BLaER1 (cell line): ENCODE measurements at regions not wholly inside any gene's neighbourhood (a gene's known extent, or its start where the extent isn't known, plus 50 kb on each side); places are given as distances from the start of the nearest gene placed in this dataset.

ENCODE experiments used
- H3K27ac ChIP-seq: shearing (Covaris generic); formaldehyde crosslinking; 2 replicates; pipeline ENCODE4 v1.8.1; 2022
- H3K27me3 ChIP-seq: shearing (Covaris generic); formaldehyde crosslinking; 2 replicates; pipeline ENCODE4 v1.8.1; 2022
- H3K36me3 ChIP-seq: shearing (Covaris generic); formaldehyde crosslinking; 2 replicates; pipeline ENCODE4 v1.8.1; 2022
- H3K4me1 ChIP-seq: shearing (Covaris generic); formaldehyde crosslinking; 2 replicates; pipeline ENCODE4 v1.8.1; 2022
- H3K4me2 ChIP-seq: shearing (Covaris generic); formaldehyde crosslinking; 2 replicates; pipeline ENCODE4 v1.8.1; 2022
- H3K4me3 ChIP-seq: shearing (Covaris generic); formaldehyde crosslinking; 2 replicates; pipeline ENCODE4 v1.8.1; 2022
- H3K9ac ChIP-seq: shearing (Covaris generic); formaldehyde crosslinking; 2 replicates; pipeline ENCODE4 v1.8.1; 2022
- H3K9me3 ChIP-seq: shearing (Covaris generic); formaldehyde crosslinking; 2 replicates; pipeline ENCODE4 v1.8.1; 2022
- H4K20me1 ChIP-seq: shearing (Covaris generic); formaldehyde crosslinking; 2 replicates; pipeline ENCODE4 v1.8.1; 2022
- Cebpa-rat ChIP-seq: shearing (Covaris generic); IDR thresholded peaks from 2 replicates; pipeline ENCODE4 v1.8.1; 2022

DNA sequence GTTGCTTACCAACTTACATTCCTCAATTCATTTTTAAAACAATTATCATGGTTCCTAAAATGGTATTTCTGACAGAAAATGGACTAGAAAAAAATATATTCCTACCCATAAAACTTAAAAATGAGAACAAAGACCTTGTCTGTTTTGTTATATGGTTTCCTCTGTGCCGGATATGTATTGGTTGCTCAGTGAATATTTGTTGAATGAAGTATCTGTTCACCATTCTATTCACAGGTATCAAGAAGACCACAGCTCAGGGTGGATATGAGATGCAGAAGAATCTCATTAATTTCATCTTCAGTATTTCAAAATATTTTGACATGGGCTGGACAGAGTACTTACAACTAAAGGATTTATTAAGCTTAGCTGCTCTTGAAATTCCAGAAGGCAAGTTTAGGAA is 58.1 kb downstream of the TUSC7 start:
- Histone ChIP-seq H3K4me3 (no peak overlapping the region), H3K4me1 (no peaks in the 10 kb centered on the region), H3K4me2 (no peak overlapping the region), H4K20me1 (no peaks in the 10 kb centered on the region), H3K27me3 (no peaks in the 10 kb centered on the region), H3K36me3 (no peaks in the 10 kb centered on the region), H3K27ac (no peak overlapping the region), H3K9ac (no peak overlapping the region), H3K9me3 (no peaks in the 10 kb centered on the region)
- TF ChIP-seq Cebpa-rat = no peak

GRCh38 chr3:116770815-116771450 is 61.4 kb downstream of the TUSC7 start:
- no peaks in the 10 kb centered on the region for H3K36me3 ChIP-seq
- H3K27me3 ChIP-seq = no peaks in the 10 kb centered on the region
- H3K4me3 ChIP-seq = no peak overlapping the region
- H3K4me2 ChIP-seq = no peak overlapping the region
- no peak for TF ChIP-seq Cebpa-rat
- H3K9ac ChIP-seq = no peak overlapping the region
- H3K9me3 ChIP-seq = no peaks in the 10 kb centered on the region
- H3K27ac ChIP-seq = no peak overlapping the region
- no peaks in the 10 kb centered on the region for H4K20me1 ChIP-seq
- H3K4me1 ChIP-seq = no peaks in the 10 kb centered on the region

GRCh38 chr3:116776880-116777785 is 67.6 kb downstream of the TUSC7 start:
- TF ChIP-seq Cebpa-rat = no peak
- Histone ChIP-seq H4K20me1 (no peaks in the 10 kb centered on the region), H3K36me3 (no peaks in the 10 kb centered on the region), H3K9me3 (no peaks in the 10 kb centered on the region), H3K27ac (no peak overlapping the region), H3K4me1 (no peaks in the 10 kb centered on the region), H3K9ac (no peak overlapping the region), H3K4me2 (no peak overlapping the region), H3K4me3 (no peak overlapping the region), H3K27me3 (no peaks in the 10 kb centered on the region)

- Histone ChIP-seq H3K9ac (no peak overlapping the region), H3K36me3 (no peaks in the 10 kb centered on the region), H3K4me2 (no peak overlapping the region), H4K20me1 (no peaks in the 10 kb centered on the region), H3K9me3 (no peaks in the 10 kb centered on the region), H3K4me1 (no peaks in the 10 kb centered on the region), H3K27ac (no peak overlapping the region), H3K4me3 (no peak overlapping the region), H3K27me3 (no peaks in the 10 kb centered on the region)
- TF ChIP-seq Cebpa-rat = no peak
These were observed 75.6 kb downstream of the TUSC7 start for GRCh38 chr3:116785226-116785625.

DNA sequence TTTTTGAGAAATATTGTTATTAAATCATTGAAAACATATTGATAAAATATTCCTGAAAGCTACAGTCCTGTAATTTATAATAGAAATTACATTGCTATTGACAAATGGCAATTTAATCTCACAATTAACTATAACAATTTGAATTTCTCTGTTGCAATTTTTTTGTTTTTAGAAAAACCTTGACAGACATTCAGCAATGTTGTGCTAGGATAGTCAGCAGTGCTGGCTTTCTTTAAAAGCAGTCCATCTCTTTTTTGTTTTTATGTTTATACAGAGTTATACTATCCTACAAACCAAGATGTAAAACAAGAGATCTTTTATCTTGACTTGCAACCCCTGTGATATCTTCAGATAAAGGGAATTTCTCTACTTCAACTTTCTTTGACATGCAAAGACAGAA is 93.1 kb downstream of the TUSC7 start:
- Histone ChIP-seq H3K27ac (no peak overlapping the region), H3K9me3 (peaks cover 5% of the 10 kb centered on the region; the same call in 1 of the 2 replicates), H3K4me1 (no peaks in the 10 kb centered on the region), H3K4me3 (no peak overlapping the region), H3K36me3 (no peaks in the 10 kb centered on the region), H3K4me2 (no peak overlapping the region), H3K9ac (no peak overlapping the region), H4K20me1 (no peaks in the 10 kb centered on the region), H3K27me3 (no peaks in the 10 kb centered on the region)
- TF ChIP-seq Cebpa-rat = no peak

DNA sequence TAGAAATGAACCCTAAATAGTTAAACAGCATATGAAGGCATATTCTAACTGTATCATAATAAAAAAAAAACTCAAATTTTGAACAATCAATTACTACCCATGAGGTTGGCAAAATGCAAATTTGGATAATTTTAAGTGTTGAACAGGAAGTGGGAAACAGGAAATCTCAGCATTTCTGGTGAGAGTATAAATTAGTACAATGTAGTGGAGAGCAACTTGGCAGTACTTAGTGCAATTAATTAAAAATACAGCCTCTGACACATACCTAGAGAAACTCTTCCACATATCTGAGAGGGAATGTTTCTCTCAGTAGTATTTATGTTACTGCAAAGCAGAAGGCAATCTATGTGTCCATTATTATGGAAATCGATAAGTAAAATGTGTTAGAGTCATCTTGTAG is 96.8 kb downstream of the TUSC7 start:
- no peak overlapping the region for H3K4me3 ChIP-seq

GRCh38 chr3:116808725-116809124 is 99.1 kb downstream of the TUSC7 start:
- Histone ChIP-seq H4K20me1 (no peaks in the 10 kb centered on the region), H3K9ac (no peak overlapping the region), H3K27me3 (no peaks in the 10 kb centered on the region), H3K27ac (no peak overlapping the region), H3K4me3 (no peak overlapping the region), H3K4me1 (no peaks in the 10 kb centered on the region), H3K9me3 (peaks cover 4% of the 10 kb centered on the region; the same call in 1 of the 2 replicates), H3K36me3 (no peaks in the 10 kb centered on the region), H3K4me2 (no peak overlapping the region)
- TF ChIP-seq Cebpa-rat = no peak

More for the DNA sequence above, 96.8 kb downstream of the TUSC7 start:
- Histone ChIP-seq H3K4me2 (no peak overlapping the region), H3K27ac (no peak overlapping the region), H3K4me1 (no peaks in the 10 kb centered on the region), H4K20me1 (no peaks in the 10 kb centered on the region), H3K9ac (no peak overlapping the region), H3K27me3 (no peaks in the 10 kb centered on the region), H3K9me3 (peaks cover 10% of the 10 kb centered on the region), H3K36me3 (no peaks in the 10 kb centered on the region)
- TF ChIP-seq Cebpa-rat = no peak

- Histone ChIP-seq H3K9me3 (peaks cover 4% of the 10 kb centered on the region; the same call in 1 of the 2 replicates), H3K27me3 (no peaks in the 10 kb centered on the region), H3K4me1 (no peaks in the 10 kb centered on the region), H4K20me1 (no peaks in the 10 kb centered on the region), H3K27ac (no peak overlapping the region), H3K4me3 (no peak overlapping the region), H3K36me3 (no peaks in the 10 kb centered on the region), H3K4me2 (no peak overlapping the region), H3K9ac (no peak overlapping the region)
- TF ChIP-seq Cebpa-rat = no peak
These were observed 99.6 kb downstream of the TUSC7 start for GRCh38 chr3:116809208-116809607.

DNA sequence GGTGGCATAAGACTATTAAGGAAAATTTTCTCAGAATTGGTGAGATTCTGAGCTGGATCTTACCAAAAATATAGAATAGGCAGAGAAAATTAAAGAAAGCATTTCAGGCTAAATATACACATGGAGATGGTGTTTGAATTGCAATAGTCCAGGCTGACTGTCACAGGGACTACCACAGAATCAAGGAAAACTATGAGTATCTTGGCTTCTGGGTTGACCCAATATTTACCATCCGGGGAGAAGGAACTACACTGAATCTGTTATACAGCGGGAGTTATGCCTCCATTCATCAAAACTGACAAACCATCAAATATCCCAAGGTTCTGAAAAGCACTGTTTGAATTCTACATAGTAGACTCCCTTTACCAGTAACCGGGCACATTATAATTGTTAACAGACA is 102.2 kb downstream of the TUSC7 start:
- Histone ChIP-seq H3K4me3 (no peak overlapping the region), H3K27ac (no peak overlapping the region), H3K36me3 (no peaks in the 10 kb centered on the region), H3K9me3 (peaks cover 4% of the 10 kb centered on the region; the same call in 1 of the 2 replicates), H3K9ac (no peak overlapping the region), H3K27me3 (no peaks in the 10 kb centered on the region), H3K4me2 (no peak overlapping the region), H4K20me1 (no peaks in the 10 kb centered on the region), H3K4me1 (no peaks in the 10 kb centered on the region)
- TF ChIP-seq Cebpa-rat = no peak

DNA sequence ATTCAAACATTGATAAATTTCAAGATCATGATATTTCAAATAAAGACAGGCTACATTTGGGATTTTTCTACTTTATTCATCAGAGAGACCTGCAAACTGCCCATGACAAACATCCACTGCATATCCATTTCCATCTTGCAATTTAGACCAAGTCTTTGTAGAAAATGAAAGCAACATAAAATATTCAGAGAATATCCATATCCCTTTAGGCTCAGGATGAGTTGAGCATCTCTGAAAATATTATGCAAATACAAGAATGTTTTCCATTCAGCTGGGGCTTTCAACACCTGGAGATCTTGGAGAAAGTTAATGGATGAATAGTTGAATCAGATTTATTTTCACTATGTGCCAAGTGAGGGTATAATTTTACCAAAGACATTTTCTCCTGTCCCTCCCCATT is 103.4 kb downstream of the TUSC7 start:
- Histone ChIP-seq H3K9me3 (peaks cover 4% of the 10 kb centered on the region; the same call in 1 of the 2 replicates), H3K27ac (no peak overlapping the region), H3K4me3 (no peak overlapping the region), H3K4me1 (no peaks in the 10 kb centered on the region), H4K20me1 (no peaks in the 10 kb centered on the region), H3K36me3 (no peaks in the 10 kb centered on the region), H3K9ac (no peak overlapping the region), H3K27me3 (no peaks in the 10 kb centered on the region), H3K4me2 (no peak overlapping the region)
- no peak for TF ChIP-seq Cebpa-rat
